Transverse colon (tissue), 4 donors: ENCODE measurements at regions not wholly inside any gene's neighbourhood (a gene's known extent, or its start where the extent isn't known, plus 50 kb on each side); places are given as distances from the start of the nearest gene placed in this dataset.

Source experiments
- DNase-seq: peaks from one replicate; pipeline ENCODE4 v3.0.0-alpha.2; 2019
- H3K27ac ChIP-seq, 4 donors: fragments of 200-600 bp; sonication (generic); 2 replicates each; pipeline ENCODE4 v1.5.1; 2016 to 2018; ENCODE audit warnings: inconsistent platforms in 4 of 4
- H3K27me3 ChIP-seq: fragments of 200-600 bp; sonication (generic); 2 replicates; pipeline ENCODE4 v1.5.1; 2017; ENCODE audit warnings: inconsistent platforms
- H3K36me3 ChIP-seq, 4 donors: fragments of 200-600 bp; sonication (generic); 2 replicates each; pipeline ENCODE4 v1.5.1; 2017 to 2019; ENCODE audit warnings: inconsistent platforms in 4 of 4
- H3K4me1 ChIP-seq, 4 donors: fragments of 200-600 bp; sonication (generic); 2 replicates each; pipeline ENCODE4 v1.5.1; 2017 to 2020; ENCODE audit warnings: inconsistent platforms in 4 of 4
- H3K4me3 ChIP-seq, 4 donors: fragments of 200-600 bp; sonication (generic); 1 replicate in 1 of 4; 2 replicates in 3 of 4; pipeline versions ENCODE4 v1.5.1 to v1.6.1; 2017 to 2019; ENCODE audit warnings: inconsistent platforms in 4 of 4
- H3K9me3 ChIP-seq, 2 donors: fragments of 200-600 bp; sonication (generic); 2 replicates each; pipeline ENCODE4 v1.5.1; 2017 to 2019; ENCODE audit warnings: inconsistent platforms in 2 of 2
- EP300 ChIP-seq: sonication (generic); formaldehyde crosslinking; IDR thresholded peaks from one replicate; pipeline ENCODE4 v1.6.1; 2017; ENCODE audit warnings: antibody characterized with exemption, low read depth
- POLR2A ChIP-seq: fragments of 450-650 bp; IDR thresholded peaks from one replicate; pipeline ENCODE4 v1.6.1; 2016; ENCODE audit warnings: antibody characterized with exemption, mild to moderate bottlenecking, moderate library complexity
- POLR2AphosphoS5 ChIP-seq, 3 donors: sonication (generic); formaldehyde crosslinking; IDR thresholded peaks; one replicate each; pipeline ENCODE4 v1.6.1; 2016; ENCODE audit warnings: antibody characterized with exemption in 3 of 3
- WGBS, 2 donors: methylation state at CpG; one replicate each; pipeline ENCODE4 v1.1.5; 2018; ENCODE audit warnings: low coverage in 1 of 2; 5-methylcytosine and 5-hydroxymethylcytosine counted together
- in situ Hi-C, 4 donors: fragments of 200-750 bp; cut with MboI; loops; one replicate each; pipeline versions ENCODE4 v1.15.0 to v1.15.1; 2017; ENCODE audit warnings: low sequenced_read_pairs in 3 of 4, low pct_ligation_motif_present in 1 of 4, low pct_unique_long_range_greater_than_20kb in 1 of 4
- intact Hi-C: fragments of 100-400 bp; cut with DNase I; formaldehyde crosslinking; loops from one replicate; pipeline ENCODE4 v1.15.1; 2023; ENCODE audit warnings: low total_unique reads
- TF ChIP-seq, protein P1 (sequence below), 5 experiments: fragments of 200-600 bp in 3 of 5; fragments of 450-650 bp in 2 of 5; sonication (generic) in 3 of 5; IDR thresholded peaks; 1 replicate in 2 of 5; 2 replicates in 3 of 5; pipeline ENCODE4 v1.5.1; 2016 to 2017; ENCODE audit warnings: antibody characterized with exemption in 5 of 5, inconsistent platforms in 3 of 5, mild to moderate bottlenecking in 2 of 5, moderate library complexity in 1 of 5

- H3K27me3 ChIP-seq, result no peaks in the 10 kb centered on the region
- DNase-seq, result no peak
- H3K27ac ChIP-seq, result no peak overlapping the region
- intact Hi-C loops (no loop called here), in situ Hi-C loops (no loop called here)
- no peaks in the 10 kb centered on the region for H3K4me1 ChIP-seq
- no peak overlapping the region for H3K4me3 ChIP-seq
- no peaks in the 10 kb centered on the region for H3K9me3 ChIP-seq
- TF ChIP-seq POLR2AphosphoS5 (IDR thresholded peaks at IDR 0.05), result no peak
- no peak for TF ChIP-seq EP300
- TF ChIP-seq POLR2A, result no peak
- TF ChIP-seq, protein P1, sequence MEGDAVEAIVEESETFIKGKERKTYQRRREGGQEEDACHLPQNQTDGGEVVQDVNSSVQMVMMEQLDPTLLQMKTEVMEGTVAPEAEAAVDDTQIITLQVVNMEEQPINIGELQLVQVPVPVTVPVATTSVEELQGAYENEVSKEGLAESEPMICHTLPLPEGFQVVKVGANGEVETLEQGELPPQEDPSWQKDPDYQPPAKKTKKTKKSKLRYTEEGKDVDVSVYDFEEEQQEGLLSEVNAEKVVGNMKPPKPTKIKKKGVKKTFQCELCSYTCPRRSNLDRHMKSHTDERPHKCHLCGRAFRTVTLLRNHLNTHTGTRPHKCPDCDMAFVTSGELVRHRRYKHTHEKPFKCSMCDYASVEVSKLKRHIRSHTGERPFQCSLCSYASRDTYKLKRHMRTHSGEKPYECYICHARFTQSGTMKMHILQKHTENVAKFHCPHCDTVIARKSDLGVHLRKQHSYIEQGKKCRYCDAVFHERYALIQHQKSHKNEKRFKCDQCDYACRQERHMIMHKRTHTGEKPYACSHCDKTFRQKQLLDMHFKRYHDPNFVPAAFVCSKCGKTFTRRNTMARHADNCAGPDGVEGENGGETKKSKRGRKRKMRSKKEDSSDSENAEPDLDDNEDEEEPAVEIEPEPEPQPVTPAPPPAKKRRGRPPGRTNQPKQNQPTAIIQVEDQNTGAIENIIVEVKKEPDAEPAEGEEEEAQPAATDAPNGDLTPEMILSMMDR (IDR thresholded peaks at IDR 0.05), result no peak
- H3K36me3 ChIP-seq, result no peaks in the 10 kb centered on the region
- 52 to 62% methylated on average over 5 of the region's 5 CpGs for WGBS, 2 donors
Measured at GRCh38 chr14:46444666-46445065, 206.9 kb downstream of the RPL10L start.

GRCh38 chr14:46433381-46433780 is 218.2 kb downstream of the RPL10L start:
- Histone ChIP-seq H3K4me1 (no peaks in the 10 kb centered on the region), H3K27me3 (no peaks in the 10 kb centered on the region), H3K9me3 (no peaks in the 10 kb centered on the region), H3K27ac (no peak overlapping the region), H3K36me3 (no peaks in the 10 kb centered on the region), H3K4me3 (no peak overlapping the region)
- intact Hi-C loops, result no loop called here
- in situ Hi-C loops, result no loop called here
- no peak for DNase-seq
- TF ChIP-seq POLR2A (no peak), POLR2AphosphoS5 (IDR thresholded peaks at IDR 0.05) (no peak), EP300 (no peak)
- TF ChIP-seq, protein P1 (IDR thresholded peaks at IDR 0.05), result no peak
- 91 to 93% methylated on average over 3 of the region's 3 CpGs for WGBS, 2 donors

DNA sequence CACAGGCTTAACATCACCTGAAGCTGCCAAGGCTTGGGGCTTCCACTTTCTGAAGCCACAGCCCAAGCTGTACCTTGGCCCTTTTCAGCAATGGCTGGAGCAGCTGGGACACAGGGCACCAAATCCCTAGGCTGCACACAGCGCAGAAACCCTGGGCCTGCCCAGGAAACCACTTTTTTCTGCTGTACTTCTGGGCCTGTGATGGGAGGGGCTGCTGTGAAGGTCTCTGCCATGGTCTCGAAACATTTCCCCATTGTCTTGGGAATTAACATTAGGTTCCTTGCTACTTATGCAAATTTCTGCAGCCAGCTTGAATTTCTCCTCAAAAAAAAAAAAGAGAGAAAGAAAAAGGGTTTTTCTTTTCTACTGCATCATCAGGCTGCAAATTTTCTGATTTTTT is 219.1 kb downstream of the RPL10L start:
- Histone ChIP-seq H3K27ac (no peak overlapping the region), H3K27me3 (no peaks in the 10 kb centered on the region), H3K4me3 (no peak overlapping the region), H3K4me1 (no peaks in the 10 kb centered on the region), H3K36me3 (no peaks in the 10 kb centered on the region), H3K9me3 (no peaks in the 10 kb centered on the region)
- intact Hi-C loops, result no loop called here
- 72% methylated on average over 2 of the region's 2 CpGs; no CpG with 5 or more reads in 1 of the 2 donors for WGBS, 2 donors
- in situ Hi-C loops, result no loop called here
- TF ChIP-seq POLR2A (no peak), POLR2AphosphoS5 (IDR thresholded peaks at IDR 0.05) (no peak), EP300 (no peak)
- TF ChIP-seq, protein P1 (IDR thresholded peaks at IDR 0.05), result no peak
- no peak for DNase-seq

DNA sequence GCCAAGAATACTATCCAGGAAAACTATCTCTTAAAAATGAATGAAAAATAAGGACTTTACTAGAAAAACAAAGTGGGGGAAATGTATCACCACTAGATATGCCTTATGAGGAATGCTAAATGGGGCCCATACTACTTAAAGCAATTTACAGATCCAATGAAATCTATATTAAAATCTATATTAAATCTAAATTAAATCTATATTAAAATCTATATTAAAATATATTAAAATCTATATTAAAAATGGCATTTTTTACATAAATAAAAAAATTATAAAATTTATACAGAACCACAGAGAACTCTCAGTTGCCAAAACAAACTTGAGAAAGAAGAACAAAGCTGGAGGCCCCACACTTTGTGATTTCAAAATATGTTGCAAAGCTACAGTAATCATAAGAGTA is 234.5 kb downstream of the RPL10L start:
- DNase-seq, result no peak
- Histone ChIP-seq H3K4me3 (no peak overlapping the region), H3K27ac (no peak overlapping the region), H3K9me3 (peaks cover 0 to 8% of the 10 kb centered on the region in 2 donors), H3K36me3 (no peaks in the 10 kb centered on the region), H3K27me3 (no peaks in the 10 kb centered on the region), H3K4me1 (no peaks in the 10 kb centered on the region)
- no peak for TF ChIP-seq POLR2A
- no peak for TF ChIP-seq POLR2AphosphoS5 (IDR thresholded peaks at IDR 0.05)
- TF ChIP-seq, protein P1 (IDR thresholded peaks at IDR 0.05), result no peak
- no peak for TF ChIP-seq EP300
- in situ Hi-C loops, result no loop called here
- intact Hi-C loops, result no loop called here
